ENCODE measurements at regions not wholly inside any gene's neighbourhood (a gene's known extent, or its start where the extent isn't known, plus 50 kb on each side); places are given as distances from the start of the nearest gene placed in this dataset.
A peak's percentile ranks its signal among the peaks of the same experiment; 100 is the strongest.

DNA sequence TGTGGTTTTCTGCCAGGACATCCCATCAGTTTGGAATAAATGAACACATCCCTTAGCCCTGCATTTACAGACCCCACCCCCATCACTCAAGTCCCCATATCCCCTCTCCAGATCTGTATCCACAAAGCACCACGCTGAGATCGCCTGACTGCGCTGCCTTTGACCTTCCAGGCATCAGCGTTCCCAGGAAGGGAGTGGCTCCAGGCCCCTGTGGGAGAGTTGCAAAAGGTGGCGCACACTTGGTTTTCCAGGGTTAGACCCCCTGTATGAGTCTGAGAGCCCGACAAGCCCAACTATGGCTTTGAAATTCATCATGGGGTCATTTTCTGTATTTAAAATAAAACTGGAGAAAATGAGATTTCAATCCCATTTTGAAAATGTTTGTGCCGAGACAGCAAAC, 137.0 kb upstream of the ZNF236 start:
- Histone ChIP-seq H3K4me1 (no peaks in the 10 kb centered on the region), H3K27ac (no peak overlapping the region), H3K36me3 (no peaks in the 10 kb centered on the region), H3K9me3 (no peaks in the 10 kb centered on the region), H3K27me3 (no peaks in the 10 kb centered on the region), H3K4me3 (no peak overlapping the region)
- TF ChIP-seq CTCF (IDR thresholded peaks at IDR 0.05) (no peak), POLR2A (IDR thresholded peaks at IDR 0.05) (no peak)
- DNase-seq, result no peak

DNA sequence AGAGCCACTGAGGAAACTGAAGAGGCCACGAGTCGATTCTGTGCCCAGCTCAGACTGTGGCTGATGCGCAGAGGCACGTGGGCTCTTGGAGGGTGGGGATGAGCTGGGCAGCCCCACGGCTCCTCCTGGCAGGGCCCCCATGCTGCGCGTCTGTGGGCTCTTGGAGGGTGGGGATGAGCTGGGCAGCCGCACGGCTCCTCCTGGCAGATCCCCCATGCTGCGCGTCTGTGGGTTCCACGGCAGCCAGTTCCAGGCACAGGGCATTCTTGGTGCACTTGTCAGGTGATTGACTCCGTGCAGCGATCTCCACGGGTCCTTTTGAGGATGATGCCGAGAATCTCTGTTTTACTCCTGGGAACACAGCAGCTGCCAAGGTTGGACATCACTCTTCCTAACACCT, 138.1 kb upstream of the ZNF236 start:
- Histone ChIP-seq H3K4me3 (no peak overlapping the region), H3K36me3 (no peaks in the 10 kb centered on the region), H3K9me3 (no peaks in the 10 kb centered on the region), H3K4me1 (no peaks in the 10 kb centered on the region), H3K27me3 (no peaks in the 10 kb centered on the region), H3K27ac (no peak overlapping the region)
- no peak for DNase-seq
- TF ChIP-seq POLR2A (IDR thresholded peaks at IDR 0.05) (no peak), CTCF (IDR thresholded peaks at IDR 0.05) (no peak)

DNA sequence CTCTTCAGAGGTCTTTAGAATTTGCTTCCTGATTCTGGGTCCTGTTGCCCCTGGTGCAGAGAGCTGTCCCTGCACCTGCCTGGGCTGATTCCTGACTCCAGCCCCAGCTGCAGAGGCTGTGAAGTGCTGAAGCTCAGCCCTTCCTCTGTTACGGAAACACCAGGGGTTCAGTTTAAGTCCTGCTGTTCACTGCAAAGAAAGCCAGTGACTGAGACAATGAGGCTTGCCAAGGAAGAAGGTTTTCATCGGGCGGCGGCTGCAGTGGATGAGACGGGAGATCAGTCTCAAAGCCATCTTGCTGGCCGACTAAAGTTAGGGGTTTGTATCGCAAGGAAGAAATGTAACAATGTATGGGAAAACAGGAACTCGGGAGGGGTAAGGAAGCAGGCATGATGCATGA, 142.4 kb upstream of the ZNF236 start:
- TF ChIP-seq CTCF (IDR thresholded peaks at IDR 0.05), result no peak
- H3K27ac ChIP-seq, result no peak overlapping the region

GRCh38 chr18:76679259-76679658, 143.1 kb upstream of the ZNF236 start:
- no peaks in the 10 kb centered on the region for H3K36me3 ChIP-seq
- no peaks in the 10 kb centered on the region for H3K4me1 ChIP-seq
- H3K4me3 ChIP-seq, result no peak overlapping the region
- peak in 1 of 3 donors; percentile 29 for DNase-seq
- no peak overlapping the region for H3K27ac ChIP-seq
- H3K27me3 ChIP-seq, result no peaks in the 10 kb centered on the region
- no peaks in the 10 kb centered on the region for H3K9me3 ChIP-seq
- TF ChIP-seq POLR2A (IDR thresholded peaks at IDR 0.05) (no peak), CTCF (IDR thresholded peaks at IDR 0.05) (no peak)

More for the DNA sequence above, 142.4 kb upstream of the ZNF236 start:
- Histone ChIP-seq H3K9me3 (no peaks in the 10 kb centered on the region), H3K36me3 (no peaks in the 10 kb centered on the region), H3K4me3 (no peak overlapping the region), H3K27me3 (no peaks in the 10 kb centered on the region), H3K4me1 (no peaks in the 10 kb centered on the region)
- DNase-seq, result no peak

DNA sequence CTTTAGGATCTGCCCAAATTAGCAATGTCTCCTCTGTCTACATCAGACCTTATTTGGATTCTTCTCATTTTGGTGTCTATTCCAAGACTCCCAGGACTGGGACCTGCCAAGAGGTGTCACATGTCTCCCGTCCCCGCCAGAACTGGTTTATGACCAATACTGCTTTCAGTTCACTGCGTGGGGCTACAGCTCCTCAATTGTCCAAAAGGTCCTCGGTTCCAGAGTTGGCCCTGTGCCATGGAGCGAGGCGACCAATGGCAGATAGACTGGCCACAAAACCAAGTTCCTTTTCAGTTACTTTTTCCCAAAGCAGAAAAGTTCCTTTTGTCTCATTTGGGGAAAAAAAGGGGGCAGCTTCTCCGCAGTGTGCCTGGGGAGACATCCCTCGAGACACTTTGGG, 144.1 kb upstream of the ZNF236 start:
- no peaks in the 10 kb centered on the region for H3K27me3 ChIP-seq
- TF ChIP-seq POLR2A (IDR thresholded peaks at IDR 0.05) (no peak), CTCF (IDR thresholded peaks at IDR 0.05) (no peak)
- no peak overlapping the region for H3K27ac ChIP-seq
- H3K9me3 ChIP-seq, result no peaks in the 10 kb centered on the region
- H3K4me1 ChIP-seq, result no peaks in the 10 kb centered on the region
- no peak for DNase-seq
- no peak overlapping the region for H3K4me3 ChIP-seq
- no peaks in the 10 kb centered on the region for H3K36me3 ChIP-seq

DNA sequence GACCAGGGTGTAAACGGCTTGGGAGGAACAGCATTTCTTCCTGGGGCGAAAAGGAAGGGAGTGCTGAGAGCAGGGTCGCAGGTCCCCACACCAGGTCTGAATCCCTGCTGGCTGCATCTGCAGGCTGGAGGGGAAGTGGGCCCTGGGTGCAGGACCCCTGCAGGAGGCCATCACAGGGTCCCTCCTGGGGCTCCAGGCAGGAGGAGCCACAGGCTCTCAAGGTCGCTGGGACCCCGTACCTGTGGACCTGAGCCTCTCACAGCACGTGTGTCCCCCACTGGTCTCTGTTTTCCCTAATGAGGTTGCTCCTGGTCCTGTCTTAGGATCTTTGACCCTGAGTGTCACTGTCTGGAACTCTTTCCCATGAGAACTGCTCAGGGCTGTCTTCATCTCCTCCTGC, 147.8 kb upstream of the ZNF236 start:
- DNase-seq, result no peak

More for the DNA sequence above, 147.8 kb upstream of the ZNF236 start:
- H3K4me1 ChIP-seq, result no peaks in the 10 kb centered on the region
- no peak overlapping the region for H3K27ac ChIP-seq
- no peaks in the 10 kb centered on the region for H3K27me3 ChIP-seq
- H3K4me3 ChIP-seq, result no peak overlapping the region
- no peak for TF ChIP-seq POLR2A (IDR thresholded peaks at IDR 0.05)
- no peak for TF ChIP-seq CTCF (IDR thresholded peaks at IDR 0.05)
- H3K36me3 ChIP-seq, result no peaks in the 10 kb centered on the region
- no peaks in the 10 kb centered on the region for H3K9me3 ChIP-seq

Measured in Peyer's patch (tissue), 4 donors.